ENCODE measurements at regions not wholly inside any gene's neighbourhood (a gene's known extent, or its start where the extent isn't known, plus 50 kb on each side); places are given as distances from the start of the nearest gene placed in this dataset.

GRCh38 chr22:46049726-46050450 lies 72.9 kb upstream of the WNT7B start:
- no peaks in the 10 kb centered on the region for H3K9me3 ChIP-seq (ENCODE audit: control insufficient read depth, low read length)
- H3K27me3 ChIP-seq (ENCODE audit: control insufficient read depth, insufficient read depth) = no peaks in the 10 kb centered on the region
- intact Hi-C loops (cut with DNase I) = no loop called here
- peaks cover 26% of the 10 kb centered on the region for H3K4me1 ChIP-seq (ENCODE audit: control insufficient read depth, insufficient read depth, low read length)
- no peak for ATAC-seq
- H3K27ac ChIP-seq (ENCODE audit: low read length) = peak overlapping the region; percentile 33
- H3K4me3 ChIP-seq (ENCODE audit: low read length) = no peak overlapping the region
- 89% methylated on average over 14 of the region's 14 CpGs for WGBS
- DNase-seq = peak; percentile 10 to 36 (median 35)

DNA sequence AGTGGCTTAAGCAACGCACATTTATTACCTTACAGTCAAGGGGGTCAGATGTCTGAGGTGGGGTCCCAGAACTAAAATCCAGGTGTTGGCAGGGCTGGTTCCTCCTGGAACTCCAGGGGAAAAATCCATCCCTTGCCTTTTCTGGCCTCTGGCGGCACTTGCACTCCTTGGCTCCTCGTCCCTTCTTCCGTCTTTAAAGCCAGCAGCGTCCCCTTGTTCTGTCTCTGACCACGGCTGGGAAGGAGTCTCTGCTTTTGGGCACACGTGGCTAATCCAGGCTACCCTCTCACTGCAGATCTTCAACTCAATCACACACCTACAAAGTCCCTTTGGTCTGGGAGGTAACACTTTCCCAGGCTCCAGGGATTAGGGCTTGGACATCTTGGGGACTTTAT lies 73.5 kb upstream of the WNT7B start:
- Histone ChIP-seq H3K9me3 (ENCODE audit: control insufficient read depth, low read length) (no peaks in the 10 kb centered on the region), H3K4me3 (ENCODE audit: low read length) (no peak overlapping the region), H3K4me1 (ENCODE audit: control insufficient read depth, insufficient read depth, low read length) (peaks cover 27% of the 10 kb centered on the region), H3K27ac (ENCODE audit: low read length) (peak overlapping the region; percentile 33), H3K27me3 (ENCODE audit: control insufficient read depth, insufficient read depth) (no peaks in the 10 kb centered on the region)
- intact Hi-C loops (cut with DNase I) = no loop called here
- ATAC-seq (no peak), DNase-seq (peak in 1 of 3 donors; percentile 20)
- WGBS = 64% methylated on average over 7 of the region's 7 CpGs

DNA sequence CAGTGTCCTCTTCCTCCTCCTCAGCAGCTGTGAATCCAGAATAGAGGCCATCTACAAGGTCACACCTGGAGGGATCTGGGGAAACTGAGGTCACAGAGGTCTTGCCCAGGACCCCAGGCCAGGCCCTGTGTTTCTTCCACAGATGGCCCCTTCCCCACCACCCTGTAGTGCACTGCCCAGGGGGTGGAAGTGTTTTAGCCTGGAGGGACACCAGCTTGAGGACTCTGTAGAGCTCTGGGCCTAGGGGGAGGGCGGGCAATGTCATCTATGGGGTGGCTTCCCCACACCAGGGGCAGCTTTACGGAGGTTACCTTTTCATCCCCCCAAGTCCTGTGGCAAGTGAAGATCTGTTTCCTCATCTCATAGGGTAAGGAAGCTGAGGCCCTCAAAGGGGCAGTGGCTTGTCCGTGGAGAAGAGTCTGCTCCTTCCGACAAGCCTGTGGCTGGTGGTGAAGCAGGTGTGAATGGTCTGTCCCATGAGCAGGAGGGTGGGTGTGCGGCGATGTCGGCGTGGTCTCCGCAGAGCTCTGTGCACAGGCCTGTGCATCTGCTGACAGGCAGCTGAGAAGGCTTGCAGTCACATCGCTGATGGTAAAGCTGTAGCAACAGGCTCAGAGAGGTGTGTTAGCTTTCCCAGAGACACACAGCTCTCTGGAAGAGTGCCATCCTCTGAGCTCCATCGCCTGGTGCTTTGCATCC lies 74.1 kb upstream of the WNT7B start:
- H3K9me3 ChIP-seq (ENCODE audit: control insufficient read depth, low read length) = no peaks in the 10 kb centered on the region
- peak overlapping the region; percentile 98 for H3K27ac ChIP-seq (ENCODE audit: low read length)
- H3K27me3 ChIP-seq (ENCODE audit: control insufficient read depth, insufficient read depth) = no peaks in the 10 kb centered on the region
- peaks cover 22% of the 10 kb centered on the region for H3K4me1 ChIP-seq (ENCODE audit: control insufficient read depth, insufficient read depth, low read length)
- intact Hi-C loops (cut with DNase I) = no loop called here
- 86% methylated on average over 11 of the region's 11 CpGs for WGBS
- H3K4me3 ChIP-seq (ENCODE audit: low read length) = no peak overlapping the region
- ATAC-seq = no peak
- DNase-seq = peak in 2 of 3 donors; percentile 44 to 50

GRCh38 chr22:46051646-46052045 lies 74.7 kb upstream of the WNT7B start:
- H3K4me1 ChIP-seq (ENCODE audit: control insufficient read depth, insufficient read depth, low read length) = peaks cover 21% of the 10 kb centered on the region
- no peak overlapping the region for H3K4me3 ChIP-seq (ENCODE audit: low read length)
- WGBS = 88% methylated on average over 8 of the region's 8 CpGs
- no peaks in the 10 kb centered on the region for H3K9me3 ChIP-seq (ENCODE audit: control insufficient read depth, low read length)
- H3K27me3 ChIP-seq (ENCODE audit: control insufficient read depth, insufficient read depth) = no peaks in the 10 kb centered on the region
- intact Hi-C loops (cut with DNase I) = no loop called here
- DNase-seq = peak in 1 of 3 donors; percentile 48
- peak overlapping the region; percentile 98 for H3K27ac ChIP-seq (ENCODE audit: low read length)
- no peak for ATAC-seq

GRCh38 chr22:46052331-46052771 lies 75.4 kb upstream of the WNT7B start:
- peak overlapping the region; percentile 98 for H3K27ac ChIP-seq (ENCODE audit: low read length)
- H3K4me1 ChIP-seq (ENCODE audit: control insufficient read depth, insufficient read depth, low read length) = peaks cover 19% of the 10 kb centered on the region
- 13% methylated on average over 6 of the region's 6 CpGs for WGBS
- ATAC-seq (no peak), DNase-seq (peak in 2 of 3 donors; percentile 69 to 71)
- intact Hi-C loops (cut with DNase I) = no loop called here
- H3K9me3 ChIP-seq (ENCODE audit: control insufficient read depth, low read length) = no peaks in the 10 kb centered on the region
- peak overlapping the region; percentile 68 for H3K4me3 ChIP-seq (ENCODE audit: low read length)
- H3K27me3 ChIP-seq (ENCODE audit: control insufficient read depth, insufficient read depth) = no peaks in the 10 kb centered on the region

- peak overlapping the region; percentile 98 for H3K27ac ChIP-seq (ENCODE audit: low read length)
- intact Hi-C loops (cut with DNase I) = no loop called here
- H3K4me3 ChIP-seq (ENCODE audit: low read length) = peak overlapping the region; percentile 68
- DNase-seq (peak in 2 of 3 donors; percentile 84 to 86), ATAC-seq (peak; percentile 39 to 44)
- H3K27me3 ChIP-seq (ENCODE audit: control insufficient read depth, insufficient read depth) = no peaks in the 10 kb centered on the region
- H3K9me3 ChIP-seq (ENCODE audit: control insufficient read depth, low read length) = no peaks in the 10 kb centered on the region
- WGBS = under 1% methylated on average over 26 of the region's 26 CpGs
- H3K4me1 ChIP-seq (ENCODE audit: control insufficient read depth, insufficient read depth, low read length) = peaks cover 17% of the 10 kb centered on the region
Observed at GRCh38 chr22:46052801-46053562, 76.0 kb upstream of the WNT7B start.

- no peaks in the 10 kb centered on the region for H3K9me3 ChIP-seq (ENCODE audit: control insufficient read depth, low read length)
- no peaks in the 10 kb centered on the region for H3K27me3 ChIP-seq (ENCODE audit: control insufficient read depth, insufficient read depth)
- DNase-seq (peak; percentile 78 to 94 (median 93)), ATAC-seq (peak; percentile 82 to 84)
- WGBS = under 1% methylated on average over 37 of the region's 37 CpGs
- peak overlapping the region; percentile 68 for H3K4me3 ChIP-seq (ENCODE audit: low read length)
- H3K27ac ChIP-seq (ENCODE audit: low read length) = peak overlapping the region; percentile 98
- intact Hi-C loops (cut with DNase I) = no loop called here
- H3K4me1 ChIP-seq (ENCODE audit: control insufficient read depth, insufficient read depth, low read length) = peaks cover 17% of the 10 kb centered on the region
Observed at GRCh38 chr22:46053563-46054090, 76.7 kb upstream of the WNT7B start.

GRCh38 chr22:46054091-46055073 lies 77.4 kb upstream of the WNT7B start:
- DNase-seq = peak; percentile 74 to 93 (median 93)
- Histone ChIP-seq H3K27me3 (ENCODE audit: control insufficient read depth, insufficient read depth) (no peaks in the 10 kb centered on the region), H3K4me3 (ENCODE audit: low read length) (peak overlapping the region; percentile 68), H3K4me1 (ENCODE audit: control insufficient read depth, insufficient read depth, low read length) (peaks cover 19% of the 10 kb centered on the region), H3K27ac (ENCODE audit: low read length) (peak overlapping the region; percentile 98), H3K9me3 (ENCODE audit: control insufficient read depth, low read length) (no peaks in the 10 kb centered on the region)
- WGBS = 2% methylated on average over 42 of the region's 42 CpGs
- peak; percentile 73 to 76 for ATAC-seq
- intact Hi-C loops (cut with DNase I) = no loop called here

GRCh38 chr22:46055181-46055875 lies 78.4 kb upstream of the WNT7B start:
- whole genome bisulfite sequencing = 19% methylated on average over 17 of the region's 17 CpGs
- ATAC-seq (peak; percentile 5 to 9), DNase-seq (peak; percentile 62 to 80 (median 75))
- H3K27ac ChIP-seq (ENCODE audit: low read length) = peak overlapping the region; percentile 93
- H3K27me3 ChIP-seq (ENCODE audit: control insufficient read depth, insufficient read depth) = no peaks in the 10 kb centered on the region
- H3K9me3 ChIP-seq (ENCODE audit: control insufficient read depth, low read length) = no peaks in the 10 kb centered on the region
- H3K4me1 ChIP-seq (ENCODE audit: control insufficient read depth, insufficient read depth, low read length) = peaks cover 19% of the 10 kb centered on the region
- peak overlapping the region; percentile 68 for H3K4me3 ChIP-seq (ENCODE audit: low read length)
- intact Hi-C loops (cut with DNase I) = no loop called here
